ENCODE measurements at regions not wholly inside any gene's neighbourhood (a gene's known extent, or its start where the extent isn't known, plus 50 kb on each side); places are given as distances from the start of the nearest gene placed in this dataset.

DNA sequence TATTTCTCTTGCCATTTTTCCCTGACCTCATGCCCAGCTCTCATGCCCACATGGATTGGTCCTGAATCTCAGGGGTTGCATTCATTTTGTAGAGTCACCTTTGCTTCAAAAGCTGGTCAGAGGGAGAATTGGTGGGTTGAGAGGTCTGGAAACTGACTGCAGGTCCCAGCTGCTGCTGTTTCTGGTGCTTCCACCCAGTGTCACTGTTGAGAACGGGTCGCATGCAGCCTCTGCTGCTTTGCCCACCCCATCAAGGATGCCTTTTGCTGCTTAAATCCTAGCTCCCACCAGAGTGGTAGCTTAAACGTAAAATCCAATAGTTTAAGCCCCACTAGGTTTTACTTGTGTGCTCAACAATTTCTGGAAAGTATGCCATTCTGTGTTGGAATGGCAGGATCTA lies 211.4 kb upstream of the TSHZ2 start:
- Histone ChIP-seq H3K27me3 (no peaks in the 10 kb centered on the region), H3K4me1 (no peaks in the 10 kb centered on the region), H3K27ac (no peak overlapping the region), H3K4me3 (no peak overlapping the region), H3K9me3 (no peaks in the 10 kb centered on the region), H3K36me3 (no peaks in the 10 kb centered on the region)
- no peak for DNase-seq (ENCODE audit: low spot score)
- TF ChIP-seq, protein P1, sequence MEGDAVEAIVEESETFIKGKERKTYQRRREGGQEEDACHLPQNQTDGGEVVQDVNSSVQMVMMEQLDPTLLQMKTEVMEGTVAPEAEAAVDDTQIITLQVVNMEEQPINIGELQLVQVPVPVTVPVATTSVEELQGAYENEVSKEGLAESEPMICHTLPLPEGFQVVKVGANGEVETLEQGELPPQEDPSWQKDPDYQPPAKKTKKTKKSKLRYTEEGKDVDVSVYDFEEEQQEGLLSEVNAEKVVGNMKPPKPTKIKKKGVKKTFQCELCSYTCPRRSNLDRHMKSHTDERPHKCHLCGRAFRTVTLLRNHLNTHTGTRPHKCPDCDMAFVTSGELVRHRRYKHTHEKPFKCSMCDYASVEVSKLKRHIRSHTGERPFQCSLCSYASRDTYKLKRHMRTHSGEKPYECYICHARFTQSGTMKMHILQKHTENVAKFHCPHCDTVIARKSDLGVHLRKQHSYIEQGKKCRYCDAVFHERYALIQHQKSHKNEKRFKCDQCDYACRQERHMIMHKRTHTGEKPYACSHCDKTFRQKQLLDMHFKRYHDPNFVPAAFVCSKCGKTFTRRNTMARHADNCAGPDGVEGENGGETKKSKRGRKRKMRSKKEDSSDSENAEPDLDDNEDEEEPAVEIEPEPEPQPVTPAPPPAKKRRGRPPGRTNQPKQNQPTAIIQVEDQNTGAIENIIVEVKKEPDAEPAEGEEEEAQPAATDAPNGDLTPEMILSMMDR (IDR thresholded peaks at IDR 0.05) = no peak

DNA sequence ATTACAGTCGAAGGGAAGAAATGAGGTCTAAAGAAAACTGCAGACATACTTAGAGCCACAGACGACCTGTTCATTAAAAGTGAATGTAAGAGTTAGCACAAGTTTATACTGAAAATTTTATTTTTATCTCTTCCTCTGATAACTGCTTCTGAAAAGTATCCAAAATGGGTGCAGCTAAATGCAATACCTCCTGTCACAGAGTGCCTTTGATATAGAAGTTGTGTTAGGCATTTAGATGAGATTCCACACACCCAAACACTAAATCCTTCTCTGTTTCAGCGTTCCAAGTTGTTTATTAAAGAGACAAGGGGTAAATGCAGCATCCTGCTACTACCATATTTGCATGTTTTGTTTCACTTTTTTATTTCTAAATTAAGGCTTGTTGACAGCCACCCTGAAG lies 214.7 kb upstream of the TSHZ2 start:
- DNase-seq (ENCODE audit: low spot score) = no peak
- Histone ChIP-seq H3K4me1 (no peaks in the 10 kb centered on the region), H3K27ac (no peak overlapping the region), H3K27me3 (no peaks in the 10 kb centered on the region), H3K4me3 (no peak overlapping the region), H3K9me3 (peaks cover 0 to 9% of the 10 kb centered on the region in 2 donors), H3K36me3 (no peaks in the 10 kb centered on the region)
- TF ChIP-seq, protein P1 (IDR thresholded peaks at IDR 0.05) = no peak

DNA sequence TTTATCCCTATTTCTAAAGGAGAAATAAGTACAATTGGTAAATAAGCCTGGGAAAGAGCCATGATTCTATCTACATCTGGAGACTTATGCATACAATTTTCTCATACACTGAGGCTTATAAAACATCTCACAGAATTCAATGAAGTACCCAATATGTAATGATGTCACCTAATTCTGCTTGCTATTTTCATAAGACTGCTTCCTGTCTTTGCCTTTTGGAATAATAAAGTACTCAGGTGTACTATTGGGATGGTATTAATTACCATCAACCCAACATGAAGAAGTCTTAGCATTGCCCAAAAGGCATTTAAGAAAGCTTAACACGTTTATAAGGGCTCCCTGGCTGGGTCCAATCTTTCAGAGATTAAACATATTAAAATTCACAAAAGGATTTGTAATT lies 216.4 kb upstream of the TSHZ2 start:
- Histone ChIP-seq H3K4me3 (no peak overlapping the region), H3K4me1 (no peaks in the 10 kb centered on the region), H3K9me3 (peaks cover 0 to 9% of the 10 kb centered on the region in 2 donors), H3K27ac (no peak overlapping the region), H3K27me3 (no peaks in the 10 kb centered on the region), H3K36me3 (no peaks in the 10 kb centered on the region)
- TF ChIP-seq, protein P1 (IDR thresholded peaks at IDR 0.05) = no peak
- no peak for DNase-seq (ENCODE audit: low spot score)

DNA sequence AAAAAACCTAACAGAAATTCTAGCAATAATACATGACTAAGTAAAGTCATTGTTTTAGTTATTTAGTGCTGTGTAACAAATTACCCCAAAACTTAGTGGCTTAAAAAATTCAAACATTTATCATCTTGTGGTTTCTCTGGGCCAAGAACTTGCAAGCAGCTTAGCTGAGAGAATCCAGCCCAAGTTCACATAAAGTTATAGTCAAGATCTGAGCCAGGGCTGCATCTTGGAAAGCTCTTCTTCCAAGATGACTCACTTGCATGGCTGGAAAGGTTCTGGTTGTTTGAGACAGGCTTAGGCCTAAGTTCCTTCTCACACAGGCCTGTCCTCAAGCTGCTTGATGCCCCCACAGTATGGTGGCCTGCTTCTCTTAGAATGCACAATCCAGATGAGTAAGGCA lies 217.8 kb upstream of the TSHZ2 start:
- no peak overlapping the region for H3K4me3 ChIP-seq
- H3K27ac ChIP-seq = no peak overlapping the region
- no peak for DNase-seq (ENCODE audit: low spot score)
- H3K4me1 ChIP-seq = no peaks in the 10 kb centered on the region
- no peaks in the 10 kb centered on the region for H3K36me3 ChIP-seq
- TF ChIP-seq, protein P1 (IDR thresholded peaks at IDR 0.05) = no peak
- H3K27me3 ChIP-seq = no peaks in the 10 kb centered on the region
- peaks cover 0 to 9% of the 10 kb centered on the region in 2 donors for H3K9me3 ChIP-seq

DNA sequence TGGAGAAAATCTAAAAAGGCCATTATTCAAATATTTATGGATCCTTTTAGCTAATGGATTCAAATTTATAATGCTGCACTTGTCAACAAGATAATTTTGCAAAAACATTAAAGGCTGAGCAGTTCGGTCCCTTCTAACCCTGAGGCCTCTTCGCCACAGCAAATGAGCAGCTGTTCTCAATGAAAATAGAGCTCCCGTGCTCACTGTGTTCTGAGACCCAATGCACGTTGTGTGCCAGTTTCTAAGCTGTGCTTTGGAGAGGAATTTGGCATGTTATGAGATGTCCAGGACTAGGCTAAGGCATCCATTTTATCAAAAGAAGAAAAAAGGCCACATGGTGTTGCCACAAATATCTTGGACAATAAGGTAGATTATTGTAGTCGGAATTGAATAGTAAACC lies 220.1 kb upstream of the TSHZ2 start:
- H3K4me3 ChIP-seq = no peak overlapping the region
- no peaks in the 10 kb centered on the region for H3K4me1 ChIP-seq
- TF ChIP-seq, protein P1 (IDR thresholded peaks at IDR 0.05) = no peak
- peaks cover 0 to 9% of the 10 kb centered on the region in 2 donors for H3K9me3 ChIP-seq
- H3K36me3 ChIP-seq = no peaks in the 10 kb centered on the region
- no peaks in the 10 kb centered on the region for H3K27me3 ChIP-seq
- no peak for DNase-seq (ENCODE audit: low spot score)
- H3K27ac ChIP-seq = no peak overlapping the region

DNA sequence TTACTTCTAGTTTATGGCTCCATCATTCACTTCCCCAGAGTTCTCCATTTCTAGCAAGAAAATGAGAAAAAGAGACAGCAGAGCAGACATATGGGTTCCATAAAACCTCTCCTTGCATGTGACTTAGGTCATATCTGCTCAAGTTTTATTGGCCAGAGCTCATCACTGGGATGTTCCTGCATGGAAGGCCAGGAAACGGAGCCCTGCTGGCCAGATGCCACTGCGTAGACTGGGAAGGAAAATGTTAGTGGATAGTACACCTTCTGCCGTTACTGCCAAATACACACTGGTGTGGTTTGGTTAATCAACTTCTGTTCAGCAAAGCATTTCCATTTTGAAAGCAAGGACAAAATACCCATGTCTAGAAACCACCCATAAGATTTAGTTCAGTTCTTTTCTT lies 220.6 kb upstream of the TSHZ2 start:
- DNase-seq (ENCODE audit: low spot score) = no peak
- H3K4me1 ChIP-seq = no peaks in the 10 kb centered on the region
- H3K27ac ChIP-seq = no peak overlapping the region
- peaks cover 0 to 9% of the 10 kb centered on the region in 2 donors for H3K9me3 ChIP-seq
- TF ChIP-seq, protein P1 (IDR thresholded peaks at IDR 0.05) = no peak
- H3K36me3 ChIP-seq = no peaks in the 10 kb centered on the region
- no peaks in the 10 kb centered on the region for H3K27me3 ChIP-seq
- no peak overlapping the region for H3K4me3 ChIP-seq
